OCI-LY1 (cell line): ENCODE measurements at regions not wholly inside any gene's neighbourhood (a gene's known extent, or its start where the extent isn't known, plus 50 kb on each side); places are given as distances from the start of the nearest gene placed in this dataset.

ENCODE experiments used
- CTCF ChIP-seq: fragments of 200-600 bp; sonication (generic), shearing (Covaris generic); IDR thresholded peaks from 2 replicates; pipeline ENCODE4 v1.5.1; 2017; ENCODE audit warnings: mild to moderate bottlenecking, antibody characterized with exemption, low read length, moderate library complexity, mixed read lengths
- EZH2 ChIP-seq: fragments of 200-600 bp; sonication (generic), shearing (Covaris generic); IDR thresholded peaks from 2 replicates; pipeline ENCODE4 v1.8.0; 2017; ENCODE audit warnings: borderline replicate concordance, mixed run types, mild to moderate bottlenecking, antibody characterized with exemption, low read length, moderate library complexity, mixed read lengths

- TF ChIP-seq CTCF (no peak), EZH2 (no peak)
These were observed 181.6 kb upstream of the NOCT start for GRCh38 chr4:138833974-138834373.
